Calu3 (cell line): ENCODE measurements at regions not wholly inside any gene's neighbourhood (a gene's known extent, or its start where the extent isn't known, plus 50 kb on each side); places are given as distances from the start of the nearest gene placed in this dataset.

ENCODE experiments used
- BruUV-seq: library from RNA; stranded (reverse); fragments of 400-500 nt; replicated peaks from 2 replicates; lab custom pipeline; 2021; lab: Mats Ljungman, UMichigan
- CTCF ChIA-PET: fragments of 300-600 bp; sonication (Branson Sonifier 250); formaldehyde crosslinking; loops from one replicate; lab custom pipeline; 2022; ENCODE audit warnings: antibody characterized with exemption; lab: Charles Lee
- DNase-seq: peaks from one replicate; pipeline ENCODE4 v3.0.0; 2022
- H3K27ac Mint-ChIP-seq: one replicate; pipeline ENCODE4 v1.8.0; 2022; ENCODE audit warnings: mixed read lengths; ENCODE audit not compliant: unreplicated experiment
- H3K27me3 Mint-ChIP-seq: one replicate; pipeline ENCODE4 v1.8.0; 2022; ENCODE audit warnings: mixed read lengths; ENCODE audit not compliant: unreplicated experiment
- H3K36me3 Mint-ChIP-seq: one replicate; pipeline ENCODE4 v1.8.0; 2022; ENCODE audit warnings: mild to moderate bottlenecking, moderate library complexity, mixed read lengths; ENCODE audit not compliant: insufficient read depth, unreplicated experiment
- H3K4me1 Mint-ChIP-seq: one replicate; pipeline ENCODE4 v1.8.0; 2022; ENCODE audit warnings: mild to moderate bottlenecking, low read depth, mixed read lengths; ENCODE audit not compliant: unreplicated experiment
- H3K4me3 Mint-ChIP-seq: one replicate; pipeline ENCODE4 v1.8.0; 2022; ENCODE audit warnings: mild to moderate bottlenecking, low read depth, moderate library complexity, mixed read lengths; ENCODE audit not compliant: unreplicated experiment
- H3K9me3 Mint-ChIP-seq: one replicate; pipeline ENCODE4 v1.8.0; 2022; ENCODE audit warnings: low read depth, mixed read lengths; ENCODE audit not compliant: unreplicated experiment
- intact Hi-C: fragments of 100-400 bp; cut with micrococcal nuclease; formaldehyde crosslinking; loops from one replicate; pipeline ENCODE4 v1.10.0; 2022; ENCODE audit not compliant: unreplicated experiment
- TF ChIP-seq, protein P1 (sequence below): fragments of 200-600 bp; IDR thresholded peaks from one replicate; pipeline ENCODE4 v1.8.0; 2022; ENCODE audit warnings: antibody characterized with exemption; ENCODE audit not compliant: unreplicated experiment

DNA sequence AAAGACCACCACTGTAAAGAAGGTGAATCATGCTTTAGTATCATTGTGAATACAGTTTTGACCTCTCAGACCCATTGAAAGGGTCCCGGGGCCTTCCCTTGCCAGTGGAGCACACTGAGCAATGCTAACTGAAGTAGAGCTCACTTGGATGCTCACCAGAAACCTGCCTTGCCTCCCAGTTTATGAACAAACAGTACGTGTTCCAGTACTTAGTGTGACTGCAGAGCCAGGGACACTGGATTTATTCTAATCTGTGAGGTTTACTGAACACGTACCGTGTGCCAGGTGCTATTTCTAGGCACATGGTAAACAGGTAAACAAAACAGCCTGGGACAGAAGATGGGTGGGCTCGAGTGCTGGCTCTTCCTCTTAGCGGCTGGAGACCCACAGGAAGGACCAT lies 79.6 kb downstream of the FOXL1 start:
- CTCF ChIA-PET, result no interaction called here
- Mint-ChIP-seq H3K4me3 (no peak overlapping the region), H3K4me1 (peaks cover 5% of the 10 kb centered on the region), H3K27ac (no peak overlapping the region), H3K9me3 (peaks cover 13% of the 10 kb centered on the region), H3K27me3 (no peaks in the 10 kb centered on the region), H3K36me3 (peaks cover 6% of the 10 kb centered on the region)
- intact Hi-C loops, result no loop called here
- no peak for DNase-seq
- no TSS peak for BruUV-seq
- TF ChIP-seq, protein P1, sequence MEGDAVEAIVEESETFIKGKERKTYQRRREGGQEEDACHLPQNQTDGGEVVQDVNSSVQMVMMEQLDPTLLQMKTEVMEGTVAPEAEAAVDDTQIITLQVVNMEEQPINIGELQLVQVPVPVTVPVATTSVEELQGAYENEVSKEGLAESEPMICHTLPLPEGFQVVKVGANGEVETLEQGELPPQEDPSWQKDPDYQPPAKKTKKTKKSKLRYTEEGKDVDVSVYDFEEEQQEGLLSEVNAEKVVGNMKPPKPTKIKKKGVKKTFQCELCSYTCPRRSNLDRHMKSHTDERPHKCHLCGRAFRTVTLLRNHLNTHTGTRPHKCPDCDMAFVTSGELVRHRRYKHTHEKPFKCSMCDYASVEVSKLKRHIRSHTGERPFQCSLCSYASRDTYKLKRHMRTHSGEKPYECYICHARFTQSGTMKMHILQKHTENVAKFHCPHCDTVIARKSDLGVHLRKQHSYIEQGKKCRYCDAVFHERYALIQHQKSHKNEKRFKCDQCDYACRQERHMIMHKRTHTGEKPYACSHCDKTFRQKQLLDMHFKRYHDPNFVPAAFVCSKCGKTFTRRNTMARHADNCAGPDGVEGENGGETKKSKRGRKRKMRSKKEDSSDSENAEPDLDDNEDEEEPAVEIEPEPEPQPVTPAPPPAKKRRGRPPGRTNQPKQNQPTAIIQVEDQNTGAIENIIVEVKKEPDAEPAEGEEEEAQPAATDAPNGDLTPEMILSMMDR, result no peak

DNA sequence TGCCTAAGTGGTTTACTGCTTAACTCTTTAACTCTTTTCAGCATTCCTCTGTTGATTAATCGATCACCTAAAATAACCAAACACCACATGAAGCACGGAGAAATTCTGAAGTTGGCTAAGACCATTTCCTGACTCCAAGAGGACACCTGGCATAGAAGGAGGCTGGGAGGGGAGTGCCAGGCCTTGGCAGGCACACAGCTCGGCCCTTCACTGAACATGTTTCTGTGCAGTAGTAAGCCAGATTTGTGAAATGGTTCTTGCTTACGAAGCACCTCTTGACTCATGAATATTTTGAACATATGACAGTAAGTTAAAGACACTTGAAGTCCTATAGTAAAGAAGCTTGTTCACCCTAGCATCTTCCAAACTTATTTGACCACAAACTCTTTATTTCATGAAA lies 82.3 kb downstream of the FOXL1 start:
- TF ChIP-seq, protein P1, result no peak
- H3K9me3 Mint-ChIP-seq, result peaks cover 13% of the 10 kb centered on the region
- intact Hi-C loops, result loop anchor here (10.0 kb wide), 1 partner anchor 174 kb away; no protein-coding TSS in a partner anchor
- peaks cover 23% of the 10 kb centered on the region for H3K36me3 Mint-ChIP-seq
- CTCF ChIA-PET, result no interaction called here
- no peaks in the 10 kb centered on the region for H3K27me3 Mint-ChIP-seq
- peaks cover 32% of the 10 kb centered on the region for H3K4me1 Mint-ChIP-seq
- H3K4me3 Mint-ChIP-seq, result no peak overlapping the region
- H3K27ac Mint-ChIP-seq, result no peak overlapping the region
- BruUV-seq, result no TSS peak
- DNase-seq, result no peak

DNA sequence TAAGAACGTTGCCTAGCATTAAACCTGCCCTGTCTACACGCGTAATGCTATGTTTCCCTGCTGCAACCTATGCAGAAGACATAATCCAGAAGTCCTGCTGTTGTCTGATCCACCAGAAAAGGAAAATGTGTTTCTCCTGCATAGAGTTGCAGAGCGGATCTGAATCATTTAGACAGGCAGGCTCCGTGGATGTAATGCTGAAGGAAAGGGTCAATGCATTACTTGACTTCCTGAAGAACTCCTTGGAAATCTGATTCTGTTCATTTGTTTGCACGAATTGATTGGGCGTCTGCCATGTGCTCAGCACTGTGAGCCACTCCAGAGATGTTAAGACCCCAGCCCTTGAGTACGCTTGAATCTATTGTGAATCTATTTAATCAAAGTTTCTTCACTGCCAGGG lies 83.4 kb downstream of the FOXL1 start:
- TF ChIP-seq, protein P1, result no peak
- Mint-ChIP-seq H3K27me3 (no peaks in the 10 kb centered on the region), H3K4me3 (no peak overlapping the region), H3K36me3 (peaks cover 23% of the 10 kb centered on the region), H3K4me1 (peaks cover 41% of the 10 kb centered on the region), H3K9me3 (peaks cover 16% of the 10 kb centered on the region), H3K27ac (no peak overlapping the region)
- CTCF ChIA-PET, result no interaction called here
- BruUV-seq, result no TSS peak
- DNase-seq, result no peak
- intact Hi-C loops, result loop anchor here (10.0 kb wide), 1 partner anchor 173 kb away; no protein-coding TSS in a partner anchor

DNA sequence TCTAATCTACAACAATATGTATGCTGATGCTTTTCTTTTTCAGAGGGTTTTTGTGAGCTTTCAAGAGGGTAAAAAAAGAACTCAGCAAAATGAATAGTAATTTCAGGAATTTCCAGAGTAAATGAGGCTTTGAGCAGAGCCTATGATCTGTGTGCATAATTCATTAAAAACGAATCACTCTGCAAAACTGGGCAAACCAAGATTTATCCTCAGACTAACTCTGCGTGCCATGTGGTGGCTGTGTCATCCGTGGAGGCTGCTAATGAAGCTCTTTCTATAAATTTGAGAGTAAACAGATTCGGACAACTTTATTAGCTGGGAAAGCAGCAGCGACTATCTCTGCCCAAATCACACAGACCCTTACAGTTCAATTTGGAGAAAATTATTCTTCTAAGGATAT lies 83.8 kb downstream of the FOXL1 start:
- BruUV-seq, result no TSS peak
- no peak overlapping the region for H3K27ac Mint-ChIP-seq

More for the DNA sequence above, 83.8 kb downstream of the FOXL1 start:
- Mint-ChIP-seq H3K27me3 (no peaks in the 10 kb centered on the region), H3K9me3 (peaks cover 16% of the 10 kb centered on the region), H3K4me3 (no peak overlapping the region), H3K36me3 (peaks cover 23% of the 10 kb centered on the region), H3K4me1 (peaks cover 41% of the 10 kb centered on the region)
- intact Hi-C loops, result loop anchor here (10.0 kb wide), 1 partner anchor 173 kb away; no protein-coding TSS in a partner anchor
- no peak for DNase-seq
- TF ChIP-seq, protein P1, result no peak
- CTCF ChIA-PET, result no interaction called here
